ENCODE measurements at regions not wholly inside any gene's neighbourhood (a gene's known extent, or its start where the extent isn't known, plus 50 kb on each side); places are given as distances from the start of the nearest gene placed in this dataset.
A peak's percentile ranks its signal among the peaks of the same experiment; 100 is the strongest.

GRCh38 chr12:130254461-130255276 lies 83.0 kb upstream of the PIWIL1 start:
- peaks cover 9% of the 10 kb centered on the region for H3K36me3 Mint-ChIP-seq (ENCODE audit: unreplicated experiment)
- no peaks in the 10 kb centered on the region for H3K4me1 Mint-ChIP-seq (ENCODE audit: low read depth, unreplicated experiment)
- no peak for TF ChIP-seq CTCF (IDR thresholded peaks at IDR 0.05; ENCODE audit: partially characterized antibody, unreplicated experiment)
- no peak overlapping the region for H3K4me3 Mint-ChIP-seq (ENCODE audit: unreplicated experiment)
- no peaks in the 10 kb centered on the region for H3K27me3 Mint-ChIP-seq (ENCODE audit: unreplicated experiment)
- H3K27ac Mint-ChIP-seq (ENCODE audit: unreplicated experiment), result no peak overlapping the region
- peaks cover 10% of the 10 kb centered on the region for H3K9me3 Mint-ChIP-seq (ENCODE audit: unreplicated experiment)
- no peak for DNase-seq

GRCh38 chr12:130258863-130259262 lies 78.8 kb upstream of the PIWIL1 start:
- peaks cover 7% of the 10 kb centered on the region for H3K9me3 Mint-ChIP-seq (ENCODE audit: unreplicated experiment)
- no peak overlapping the region for H3K27ac Mint-ChIP-seq (ENCODE audit: unreplicated experiment)
- H3K4me3 Mint-ChIP-seq (ENCODE audit: unreplicated experiment), result no peak overlapping the region
- peaks cover 11% of the 10 kb centered on the region for H3K36me3 Mint-ChIP-seq (ENCODE audit: unreplicated experiment)
- TF ChIP-seq CTCF (IDR thresholded peaks at IDR 0.05; ENCODE audit: partially characterized antibody, unreplicated experiment), result no peak
- no peaks in the 10 kb centered on the region for H3K27me3 Mint-ChIP-seq (ENCODE audit: unreplicated experiment)
- H3K4me1 Mint-ChIP-seq (ENCODE audit: low read depth, unreplicated experiment), result no peaks in the 10 kb centered on the region
- DNase-seq, result no peak

GRCh38 chr12:130263025-130263424 lies 74.7 kb upstream of the PIWIL1 start:
- Mint-ChIP-seq H3K27ac (ENCODE audit: unreplicated experiment) (no peak overlapping the region), H3K27me3 (ENCODE audit: unreplicated experiment) (no peaks in the 10 kb centered on the region), H3K4me1 (ENCODE audit: low read depth, unreplicated experiment) (no peaks in the 10 kb centered on the region), H3K4me3 (ENCODE audit: unreplicated experiment) (no peak overlapping the region), H3K9me3 (ENCODE audit: unreplicated experiment) (peaks cover 6% of the 10 kb centered on the region), H3K36me3 (ENCODE audit: unreplicated experiment) (peaks cover 7% of the 10 kb centered on the region)
- no peak for TF ChIP-seq CTCF (IDR thresholded peaks at IDR 0.05; ENCODE audit: partially characterized antibody, unreplicated experiment)
- DNase-seq, result no peak

GRCh38 chr12:130263996-130264395 lies 73.7 kb upstream of the PIWIL1 start:
- Mint-ChIP-seq H3K9me3 (ENCODE audit: unreplicated experiment) (peaks cover 6% of the 10 kb centered on the region), H3K27ac (ENCODE audit: unreplicated experiment) (no peak overlapping the region), H3K36me3 (ENCODE audit: unreplicated experiment) (peaks cover 7% of the 10 kb centered on the region), H3K4me1 (ENCODE audit: low read depth, unreplicated experiment) (no peaks in the 10 kb centered on the region), H3K4me3 (ENCODE audit: unreplicated experiment) (no peak overlapping the region), H3K27me3 (ENCODE audit: unreplicated experiment) (no peaks in the 10 kb centered on the region)
- TF ChIP-seq CTCF (IDR thresholded peaks at IDR 0.05; ENCODE audit: partially characterized antibody, unreplicated experiment), result no peak
- DNase-seq, result no peak

- H3K4me1 Mint-ChIP-seq (ENCODE audit: low read depth, unreplicated experiment), result no peaks in the 10 kb centered on the region
- no peak for DNase-seq
- H3K27ac Mint-ChIP-seq (ENCODE audit: unreplicated experiment), result peak overlapping the region; percentile 29
- no peaks in the 10 kb centered on the region for H3K36me3 Mint-ChIP-seq (ENCODE audit: unreplicated experiment)
- H3K9me3 Mint-ChIP-seq (ENCODE audit: unreplicated experiment), result peaks cover 2% of the 10 kb centered on the region
- TF ChIP-seq CTCF (IDR thresholded peaks at IDR 0.05; ENCODE audit: partially characterized antibody, unreplicated experiment), result no peak
- no peaks in the 10 kb centered on the region for H3K27me3 Mint-ChIP-seq (ENCODE audit: unreplicated experiment)
- H3K4me3 Mint-ChIP-seq (ENCODE audit: unreplicated experiment), result no peak overlapping the region
Observed at GRCh38 chr12:130266751-130267150, 70.9 kb upstream of the PIWIL1 start.
